RWPE2 (cell line): ENCODE measurements at regions not wholly inside any gene's neighbourhood (a gene's known extent, or its start where the extent isn't known, plus 50 kb on each side); places are given as distances from the start of the nearest gene placed in this dataset.
"Not testable (repeated sequence)": the region's sequence is repeated elsewhere in the genome, so short reads cannot be mapped to it uniquely, and the experiment has no call there.

Experiments
- ATAC-seq: fragments of 200-7000 bp; cut with Tn5 transposase; 3 replicates; pipeline ENCODE4 v1.9.1; 2021; ENCODE audit warnings: low read depth
- DNase-seq: peaks from one replicate; pipeline ENCODE4 v3.0.0-alpha.2; 2020; ENCODE audit warnings: low spot score
- H3K27ac ChIP-seq: fragments of 450-650 bp; 2 replicates; pipeline ENCODE4 v1.5.1; 2017; ENCODE audit warnings: mild to moderate bottlenecking; ENCODE audit not compliant: poor library complexity, severe bottlenecking
- H3K27me3 ChIP-seq: fragments of 250-450 bp; sonication (Bioruptor Pico); 2 replicates; pipeline ENCODE4 v1.5.1; 2021; ENCODE audit warnings: mild to moderate bottlenecking, moderate library complexity; ENCODE audit not compliant: insufficient read depth, poor library complexity, severe bottlenecking
- H3K36me3 ChIP-seq: fragments of 250-450 bp; sonication (Bioruptor Pico); 2 replicates; pipeline ENCODE4 v1.5.1; 2020; ENCODE audit warnings: low read depth, mild to moderate bottlenecking, moderate library complexity
- H3K4me1 ChIP-seq: fragments of 250-450 bp; sonication (Bioruptor Pico); 2 replicates; pipeline ENCODE4 v1.5.1; 2021; ENCODE audit warnings: mild to moderate bottlenecking, moderate library complexity; ENCODE audit not compliant: insufficient read depth, poor library complexity, severe bottlenecking
- H3K4me3 ChIP-seq: fragments of 250-450 bp; sonication (Bioruptor Pico); 2 replicates; pipeline ENCODE4 v1.5.1; 2021; ENCODE audit warnings: mild to moderate bottlenecking, moderate library complexity; ENCODE audit not compliant: severe bottlenecking
- H3K9me3 ChIP-seq: fragments of 250-450 bp; sonication (Bioruptor Pico); 2 replicates; pipeline ENCODE4 v1.5.1; 2021; ENCODE audit warnings: mild to moderate bottlenecking, moderate library complexity; ENCODE audit not compliant: severe bottlenecking
- CTCF ChIP-seq: fragments of 450-650 bp; IDR thresholded peaks from one replicate; pipeline ENCODE4 v1.5.1; 2017; ENCODE audit warnings: mild to moderate bottlenecking, moderate library complexity; ENCODE audit not compliant: poor library complexity, severe bottlenecking

GRCh38 chr11:71155846-71156245, 96.5 kb downstream of the SHANK2 start:
- no peak for TF ChIP-seq CTCF
- no peak overlapping the region for H3K27ac ChIP-seq
- no peak for DNase-seq
- no peaks in the 10 kb centered on the region for H3K9me3 ChIP-seq
- no peaks in the 10 kb centered on the region for H3K36me3 ChIP-seq
- no peak overlapping the region for H3K4me3 ChIP-seq
- H3K27me3 ChIP-seq = no peaks in the 10 kb centered on the region
- ATAC-seq = no peak
- no peaks in the 10 kb centered on the region for H3K4me1 ChIP-seq

GRCh38 chr11:71154261-71154805, 98.0 kb downstream of the SHANK2 start:
- DNase-seq (no peak), ATAC-seq (no peak)
- no peak overlapping the region for H3K4me3 ChIP-seq

DNA sequence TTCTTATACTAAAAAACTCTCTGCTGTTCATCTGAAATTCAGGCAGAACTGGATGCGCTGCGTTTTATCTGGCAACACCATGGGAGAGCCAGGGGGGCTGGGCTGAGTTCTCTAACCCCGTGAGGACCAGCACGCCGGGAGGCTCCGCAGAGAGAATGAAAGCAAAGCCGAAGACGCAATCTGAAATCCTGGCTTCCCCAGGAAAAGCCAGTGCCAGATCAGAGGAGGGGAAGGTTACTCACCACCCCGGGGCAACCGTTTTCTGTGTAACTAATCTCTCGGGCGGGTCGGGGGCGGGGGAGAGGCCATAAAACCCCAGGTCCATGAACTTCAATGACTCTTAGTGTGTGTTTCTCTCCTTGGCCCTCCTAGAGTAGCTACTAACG, 99.4 kb downstream of the SHANK2 start:
- DNase-seq (no peak), ATAC-seq (peak; percentile 92)
- TF ChIP-seq CTCF = no peak
- peak overlapping the region; percentile 11 for H3K4me3 ChIP-seq
- H3K4me1 ChIP-seq = no peaks in the 10 kb centered on the region
- no peaks in the 10 kb centered on the region for H3K27me3 ChIP-seq
- H3K36me3 ChIP-seq = no peaks in the 10 kb centered on the region
- no peaks in the 10 kb centered on the region for H3K9me3 ChIP-seq
- peak overlapping the region; percentile 26 for H3K27ac ChIP-seq

More at GRCh38 chr11:71154261-71154805, 98.0 kb downstream of the SHANK2 start:
- TF ChIP-seq CTCF = no peak
- no peaks in the 10 kb centered on the region for H3K4me1 ChIP-seq
- no peaks in the 10 kb centered on the region for H3K9me3 ChIP-seq
- no peaks in the 10 kb centered on the region for H3K27me3 ChIP-seq
- no peak overlapping the region for H3K27ac ChIP-seq
- H3K36me3 ChIP-seq = no peaks in the 10 kb centered on the region

DNA sequence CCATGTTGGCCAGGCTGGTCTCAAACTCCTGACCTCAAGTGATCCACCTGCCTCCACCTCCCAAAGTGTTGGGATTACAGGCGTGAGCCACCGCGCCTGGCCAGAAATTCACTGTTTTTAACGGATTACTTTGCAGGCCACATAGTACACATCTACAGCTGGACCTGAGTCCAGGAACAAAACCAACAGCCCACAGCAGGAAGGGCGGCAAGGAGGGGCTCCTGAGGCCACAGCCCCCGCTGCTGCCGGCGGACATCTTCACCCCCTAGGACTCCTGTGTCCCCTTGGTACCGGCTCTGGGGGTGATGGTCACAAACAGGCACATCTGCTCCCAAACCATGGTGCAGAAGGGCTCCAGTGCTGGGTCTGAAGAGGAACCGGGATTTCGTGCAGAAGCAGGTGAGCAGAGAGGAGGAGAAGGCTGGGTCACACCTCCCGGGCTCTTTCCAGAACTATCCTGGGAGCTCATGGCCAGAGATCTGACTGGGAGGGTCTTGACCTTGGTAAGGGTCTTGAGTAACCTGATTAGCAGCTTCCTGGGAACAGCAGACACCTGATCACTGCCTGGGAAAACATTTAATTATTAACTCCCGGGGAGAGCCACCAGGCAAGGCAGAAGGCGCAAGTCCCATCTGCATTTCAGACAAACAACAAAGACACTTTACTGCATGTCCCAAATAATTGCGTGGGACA, 99.9 kb downstream of the SHANK2 start:
- not testable (repeated sequence) for H3K4me1 ChIP-seq, ATAC-seq, H3K9me3 ChIP-seq, H3K36me3 ChIP-seq, DNase-seq, H3K27me3 ChIP-seq, H3K27ac ChIP-seq
- H3K4me3 ChIP-seq = peak overlapping the region; percentile 11

DNA sequence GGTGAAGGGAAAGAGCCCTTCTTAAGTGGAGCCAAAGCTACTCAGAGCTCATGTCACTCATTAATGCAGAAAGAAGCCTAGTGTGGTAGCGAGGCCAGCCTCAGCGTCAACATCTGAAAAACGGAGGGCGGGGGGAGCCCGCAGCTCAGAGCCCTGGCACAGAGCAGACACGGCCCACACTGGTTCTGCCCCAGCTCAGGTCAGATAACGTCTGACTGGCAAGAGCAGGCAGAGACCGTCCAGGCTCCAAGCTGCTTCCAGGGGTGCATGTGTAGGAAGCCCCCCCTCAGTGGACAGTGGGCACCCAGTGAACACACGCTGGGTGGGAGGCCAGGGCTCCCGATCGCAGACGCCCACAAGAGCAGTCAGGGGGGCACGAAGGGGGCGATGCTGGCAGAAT, 100.8 kb downstream of the SHANK2 start:
- Histone ChIP-seq H3K4me1 (no peaks in the 10 kb centered on the region), H3K4me3 (no peak overlapping the region), H3K9me3 (no peaks in the 10 kb centered on the region), H3K27ac (no peak overlapping the region), H3K27me3 (no peaks in the 10 kb centered on the region), H3K36me3 (no peaks in the 10 kb centered on the region)
- DNase-seq = no peak
- ATAC-seq = no peak
- TF ChIP-seq CTCF = no peak
